ENCODE measurements at regions not wholly inside any gene's neighbourhood (a gene's known extent, or its start where the extent isn't known, plus 50 kb on each side); places are given as distances from the start of the nearest gene placed in this dataset.
"Not testable (repeated sequence)": the region's sequence is repeated elsewhere in the genome, so short reads cannot be mapped to it uniquely, and the experiment has no call there.

GRCh38 chr5:40437452-40437861 lies 242.3 kb upstream of the PTGER4 start:
- peak overlapping the region; percentile 49 for H3K4me3 ChIP-seq (ENCODE audit: low read length)
- H3K27ac ChIP-seq (ENCODE audit: low read length), result peak overlapping the region; percentile 74
- no peak for TF ChIP-seq CTCF (IDR thresholded peaks at IDR 0.05; ENCODE audit: low read depth, low read length)
- TF ChIP-seq EZH2phosphoT487 (IDR thresholded peaks at IDR 0.05; ENCODE audit: low read depth), result no peak
- H2AFZ ChIP-seq (ENCODE audit: low read depth, low read length), result no peak overlapping the region
- no peaks in the 10 kb centered on the region for H3K79me2 ChIP-seq (ENCODE audit: low read length)
- H3K9me3 ChIP-seq (ENCODE audit: insufficient read depth, low read length), result no peaks in the 10 kb centered on the region
- H3K9ac ChIP-seq (ENCODE audit: low read length), result peak overlapping the region; percentile 19; the same call in 1 of the 2 replicates
- no peaks in the 10 kb centered on the region for H3K36me3 ChIP-seq (replicated peaks; ENCODE audit: low read depth, low read length)
- no peaks in the 10 kb centered on the region for H3K27me3 ChIP-seq (ENCODE audit: low read depth, low read length)
- H3K4me2 ChIP-seq (ENCODE audit: low read length), result peak overlapping the region; percentile 71
- H4K20me1 ChIP-seq (ENCODE audit: insufficient read depth, low read length), result no peaks in the 10 kb centered on the region
- peaks cover 58% of the 10 kb centered on the region for H3K4me1 ChIP-seq (ENCODE audit: low read length)

- Histone ChIP-seq H3K4me3 (ENCODE audit: low read length) (peak overlapping the region; percentile 49), H4K20me1 (ENCODE audit: insufficient read depth, low read length) (no peaks in the 10 kb centered on the region), H3K79me2 (ENCODE audit: low read length) (no peaks in the 10 kb centered on the region), H3K9ac (ENCODE audit: low read length) (peak overlapping the region; percentile 35), H3K9me3 (ENCODE audit: insufficient read depth, low read length) (no peaks in the 10 kb centered on the region), H3K27me3 (ENCODE audit: low read depth, low read length) (no peaks in the 10 kb centered on the region), H3K36me3 (replicated peaks; ENCODE audit: low read depth, low read length) (no peaks in the 10 kb centered on the region), H3K4me2 (ENCODE audit: low read length) (peak overlapping the region; percentile 71), H2AFZ (ENCODE audit: low read depth, low read length) (peak overlapping the region; percentile 56; the same call in 1 of the 2 replicates), H3K4me1 (ENCODE audit: low read length) (peaks cover 60% of the 10 kb centered on the region), H3K27ac (ENCODE audit: low read length) (peak overlapping the region; percentile 74)
- TF ChIP-seq CTCF (IDR thresholded peaks at IDR 0.05; ENCODE audit: low read depth, low read length), result no peak
- TF ChIP-seq EZH2phosphoT487 (IDR thresholded peaks at IDR 0.05; ENCODE audit: low read depth), result no peak
Measured at GRCh38 chr5:40436535-40437237, 243.0 kb upstream of the PTGER4 start.

- peak overlapping the region; percentile 71 for H3K4me2 ChIP-seq (ENCODE audit: low read length)
- not testable (repeated sequence) for H3K4me3 ChIP-seq (ENCODE audit: low read length); H2AFZ ChIP-seq (ENCODE audit: low read depth, low read length); H4K20me1 ChIP-seq (ENCODE audit: insufficient read depth, low read length); H3K9me3 ChIP-seq (ENCODE audit: insufficient read depth, low read length); H3K36me3 ChIP-seq (replicated peaks; ENCODE audit: low read depth, low read length); H3K27me3 ChIP-seq (ENCODE audit: low read depth, low read length); H3K79me2 ChIP-seq (ENCODE audit: low read length)
- peak overlapping the region; percentile 35; the same call in 1 of the 2 replicates for H3K9ac ChIP-seq (ENCODE audit: low read length)
- H3K4me1 ChIP-seq (ENCODE audit: low read length), result peaks cover 60% of the 10 kb centered on the region
- H3K27ac ChIP-seq (ENCODE audit: low read length), result peak overlapping the region; percentile 74
Measured at GRCh38 chr5:40435706-40436105, 244.0 kb upstream of the PTGER4 start.

GRCh38 chr5:40432836-40433235 lies 246.9 kb upstream of the PTGER4 start:
- H3K4me3 ChIP-seq (ENCODE audit: low read length), result no peak overlapping the region
- no peak overlapping the region for H2AFZ ChIP-seq (ENCODE audit: low read depth, low read length)
- H3K9ac ChIP-seq (ENCODE audit: low read length), result peak overlapping the region; percentile 28; the same call in 1 of the 2 replicates
- no peaks in the 10 kb centered on the region for H3K27me3 ChIP-seq (ENCODE audit: low read depth, low read length)
- H4K20me1 ChIP-seq (ENCODE audit: insufficient read depth, low read length), result no peaks in the 10 kb centered on the region
- no peaks in the 10 kb centered on the region for H3K79me2 ChIP-seq (ENCODE audit: low read length)
- H3K27ac ChIP-seq (ENCODE audit: low read length), result peak overlapping the region; percentile 69
- TF ChIP-seq EZH2phosphoT487 (IDR thresholded peaks at IDR 0.05; ENCODE audit: low read depth) (no peak), CTCF (IDR thresholded peaks at IDR 0.05; ENCODE audit: low read depth, low read length) (no peak)
- H3K9me3 ChIP-seq (ENCODE audit: insufficient read depth, low read length), result no peaks in the 10 kb centered on the region
- H3K4me2 ChIP-seq (ENCODE audit: low read length), result peak overlapping the region; percentile 57
- no peaks in the 10 kb centered on the region for H3K36me3 ChIP-seq (replicated peaks; ENCODE audit: low read depth, low read length)
- H3K4me1 ChIP-seq (ENCODE audit: low read length), result peaks cover 87% of the 10 kb centered on the region

All from OCI-LY3 (cell line).